ENCODE measurements at regions not wholly inside any gene's neighbourhood (a gene's known extent, or its start where the extent isn't known, plus 50 kb on each side); places are given as distances from the start of the nearest gene placed in this dataset.

- H3K9ac ChIP-seq (ENCODE audit: extremely low read depth, low read length, poor library complexity, severe bottlenecking) = no peak overlapping the region
- H3K36me3 ChIP-seq (ENCODE audit: control insufficient read depth, insufficient read depth, low read length) = no peaks in the 10 kb centered on the region
- Mint-ChIP-seq H3K4me3 (no peak overlapping the region), H3K27ac (no peak overlapping the region), H3K9me3 (peaks cover 18% of the 10 kb centered on the region), H3K36me3 (ENCODE audit: low read depth) (peaks cover 3% of the 10 kb centered on the region), H3K4me1 (peaks cover 38% of the 10 kb centered on the region), H3K27me3 (ENCODE audit: insufficient read depth) (no peaks in the 10 kb centered on the region)
- H3K9me3 ChIP-seq (ENCODE audit: control insufficient read depth, low read length) = peaks cover 27% of the 10 kb centered on the region
- no peak for TF ChIP-seq CTCF (conservative IDR thresholded peaks at IDR 0.05)
- DNase-seq = no peak
- no peaks in the 10 kb centered on the region for H3K27me3 ChIP-seq (ENCODE audit: control insufficient read depth, insufficient read depth, low read length, poor library complexity, severe bottlenecking)
- no peak overlapping the region for H3K27ac ChIP-seq (ENCODE audit: low read depth, low read length)
- H3K4me3 ChIP-seq (ENCODE audit: low read length) = peak overlapping the region; percentile 27
- peaks cover 21% of the 10 kb centered on the region for H3K4me1 ChIP-seq (ENCODE audit: control insufficient read depth, insufficient read depth, low read length)
- 92% methylated on average over 3 of the region's 3 CpGs; no CpG with 5 or more reads in 1 of the 2 experiments for WGBS, 2 experiments (ENCODE audit: insufficient coverage in 1 of 2, insufficient read length in 1 of 2)
These were observed 243.9 kb upstream of the SMARCA2 start for GRCh38 chr9:1771094-1771789.

GRCh38 chr9:1775230-1775629, 239.9 kb upstream of the SMARCA2 start:
- Histone ChIP-seq H3K27ac (ENCODE audit: low read depth, low read length) (peak overlapping the region; percentile 70), H3K36me3 (ENCODE audit: control insufficient read depth, insufficient read depth, low read length) (no peaks in the 10 kb centered on the region), H3K4me3 (ENCODE audit: low read length) (peak overlapping the region; percentile 66), H3K9ac (ENCODE audit: extremely low read depth, low read length, poor library complexity, severe bottlenecking) (peak overlapping the region; percentile 55), H3K9me3 (ENCODE audit: control insufficient read depth, low read length) (peaks cover 27% of the 10 kb centered on the region), H3K27me3 (ENCODE audit: control insufficient read depth, insufficient read depth, low read length, poor library complexity, severe bottlenecking) (no peaks in the 10 kb centered on the region), H3K4me1 (ENCODE audit: control insufficient read depth, insufficient read depth, low read length) (peaks cover 25% of the 10 kb centered on the region)
- DNase-seq = no peak
- no peak overlapping the region for H3K4me3 Mint-ChIP-seq
- H3K27me3 Mint-ChIP-seq (ENCODE audit: insufficient read depth) = no peaks in the 10 kb centered on the region
- H3K4me1 Mint-ChIP-seq = peaks cover 44% of the 10 kb centered on the region
- peaks cover 32% of the 10 kb centered on the region for H3K9me3 Mint-ChIP-seq
- no peak for TF ChIP-seq CTCF (conservative IDR thresholded peaks at IDR 0.05)
- H3K27ac Mint-ChIP-seq = peak overlapping the region; percentile 88
- peaks cover 3% of the 10 kb centered on the region for H3K36me3 Mint-ChIP-seq (ENCODE audit: low read depth)

GRCh38 chr9:1776668-1777067, 238.5 kb upstream of the SMARCA2 start:
- Mint-ChIP-seq H3K4me1 (peaks cover 44% of the 10 kb centered on the region), H3K36me3 (ENCODE audit: low read depth) (no peaks in the 10 kb centered on the region), H3K9me3 (peaks cover 21% of the 10 kb centered on the region), H3K27ac (peak overlapping the region; percentile 45), H3K27me3 (ENCODE audit: insufficient read depth) (no peaks in the 10 kb centered on the region), H3K4me3 (no peak overlapping the region)
- H3K36me3 ChIP-seq (ENCODE audit: control insufficient read depth, insufficient read depth, low read length) = no peaks in the 10 kb centered on the region
- no peak overlapping the region for H3K27ac ChIP-seq (ENCODE audit: low read depth, low read length)
- H3K4me1 ChIP-seq (ENCODE audit: control insufficient read depth, insufficient read depth, low read length) = peaks cover 25% of the 10 kb centered on the region
- H3K4me3 ChIP-seq (ENCODE audit: low read length) = peak overlapping the region; percentile 15
- no peak for TF ChIP-seq CTCF (conservative IDR thresholded peaks at IDR 0.05)
- H3K9ac ChIP-seq (ENCODE audit: extremely low read depth, low read length, poor library complexity, severe bottlenecking) = no peak overlapping the region
- DNase-seq = no peak
- WGBS, 2 experiments (ENCODE audit: insufficient coverage in 1 of 2, insufficient read length in 1 of 2) = 56 to 60% methylated on average over 1 of the region's 1 CpG
- no peaks in the 10 kb centered on the region for H3K27me3 ChIP-seq (ENCODE audit: control insufficient read depth, insufficient read depth, low read length, poor library complexity, severe bottlenecking)
- peaks cover 15% of the 10 kb centered on the region for H3K9me3 ChIP-seq (ENCODE audit: control insufficient read depth, low read length)

Data from endodermal cell (in vitro differentiated cells).